Nephron progenitor cell (in vitro differentiated cells): ENCODE measurements at regions not wholly inside any gene's neighbourhood (a gene's known extent, or its start where the extent isn't known, plus 50 kb on each side); places are given as distances from the start of the nearest gene placed in this dataset.

ENCODE experiments used
- DNase-seq: peaks from one replicate; pipeline ENCODE4 v3.0.0; 2021
- H3K27ac Mint-ChIP-seq: 2 replicates; pipeline ENCODE4 v1.8.0; 2021; ENCODE audit warnings: mild to moderate bottlenecking, moderate library complexity, mixed read lengths
- H3K27me3 Mint-ChIP-seq: 2 replicates; pipeline ENCODE4 v1.8.0; 2021; ENCODE audit warnings: mild to moderate bottlenecking, low read depth, mixed read lengths; ENCODE audit not compliant: poor library complexity
- H3K36me3 Mint-ChIP-seq: 2 replicates; pipeline ENCODE4 v1.8.0; 2021; ENCODE audit warnings: low read depth, mixed read lengths
- H3K4me1 Mint-ChIP-seq: 2 replicates; pipeline ENCODE4 v1.8.0; 2021; ENCODE audit warnings: mixed read lengths
- H3K4me3 Mint-ChIP-seq: 2 replicates; pipeline ENCODE4 v1.8.0; 2021; ENCODE audit warnings: mild to moderate bottlenecking, moderate library complexity, mixed read lengths
- H3K9me3 Mint-ChIP-seq: 2 replicates; pipeline ENCODE4 v1.8.0; 2021; ENCODE audit warnings: mild to moderate bottlenecking, moderate library complexity, mixed read lengths
- CTCF ChIP-seq: fragments of 200-600 bp; sonication (generic); IDR thresholded peaks from 2 replicates; pipeline ENCODE4 v1.5.0; 2021; ENCODE audit warnings: antibody characterized with exemption

DNA sequence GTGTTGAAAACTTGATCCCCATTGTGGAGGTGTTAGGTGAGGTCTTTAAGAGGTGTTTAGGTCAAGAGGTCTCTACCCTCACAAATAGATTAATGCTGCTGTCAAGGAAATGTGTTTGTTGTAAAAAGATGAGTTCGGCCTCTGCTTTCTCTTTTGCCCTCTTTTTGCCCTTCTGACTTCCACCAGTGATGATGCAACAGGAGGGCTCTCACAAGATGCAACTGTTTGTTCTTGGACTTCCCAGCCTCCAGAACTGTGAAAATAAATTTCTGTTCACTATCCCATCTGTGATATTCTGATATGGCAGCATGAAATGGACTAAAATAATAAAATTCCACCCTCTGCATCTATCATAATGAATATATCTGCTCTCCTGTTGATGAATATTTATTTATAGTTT, 650.0 kb upstream of the ZNF608 start:
- no peak for DNase-seq
- Mint-ChIP-seq H3K27ac (no peak overlapping the region), H3K4me1 (peaks cover 5% of the 10 kb centered on the region), H3K9me3 (peaks cover 29% of the 10 kb centered on the region), H3K27me3 (no peaks in the 10 kb centered on the region), H3K36me3 (peaks cover 18% of the 10 kb centered on the region), H3K4me3 (no peak overlapping the region)
- no peak for TF ChIP-seq CTCF

DNA sequence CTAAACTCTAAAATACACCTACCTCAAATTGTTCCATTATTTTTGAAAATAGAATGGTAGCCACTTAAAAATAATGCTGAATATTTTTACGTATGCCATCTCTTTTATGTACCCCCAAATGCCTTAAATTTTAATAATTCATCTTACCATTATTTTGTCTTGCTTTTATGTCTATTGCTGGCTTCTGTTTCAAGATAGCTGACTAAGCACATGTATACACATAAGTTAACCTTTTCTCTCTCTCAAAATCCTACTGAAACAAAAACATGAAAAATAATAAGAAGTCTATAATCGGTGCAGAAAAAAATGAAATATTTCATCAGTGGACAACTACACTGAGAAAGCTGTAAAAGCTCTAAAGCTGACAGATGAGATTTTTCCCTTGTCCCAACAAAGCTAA, 652.0 kb upstream of the ZNF608 start:
- peaks cover 15% of the 10 kb centered on the region for H3K4me1 Mint-ChIP-seq
- peaks cover 27% of the 10 kb centered on the region for H3K9me3 Mint-ChIP-seq
- H3K27ac Mint-ChIP-seq = no peak overlapping the region
- no peak for TF ChIP-seq CTCF
- no peak overlapping the region for H3K4me3 Mint-ChIP-seq
- no peak for DNase-seq
- H3K36me3 Mint-ChIP-seq = peaks cover 21% of the 10 kb centered on the region
- no peaks in the 10 kb centered on the region for H3K27me3 Mint-ChIP-seq

GRCh38 chr5:125399885-125400284, 653.4 kb upstream of the ZNF608 start:
- Mint-ChIP-seq H3K4me3 (no peak overlapping the region), H3K4me1 (peaks cover 12% of the 10 kb centered on the region), H3K9me3 (peaks cover 32% of the 10 kb centered on the region), H3K36me3 (peaks cover 28% of the 10 kb centered on the region), H3K27me3 (no peaks in the 10 kb centered on the region), H3K27ac (no peak overlapping the region)
- no peak for DNase-seq
- TF ChIP-seq CTCF = no peak

DNA sequence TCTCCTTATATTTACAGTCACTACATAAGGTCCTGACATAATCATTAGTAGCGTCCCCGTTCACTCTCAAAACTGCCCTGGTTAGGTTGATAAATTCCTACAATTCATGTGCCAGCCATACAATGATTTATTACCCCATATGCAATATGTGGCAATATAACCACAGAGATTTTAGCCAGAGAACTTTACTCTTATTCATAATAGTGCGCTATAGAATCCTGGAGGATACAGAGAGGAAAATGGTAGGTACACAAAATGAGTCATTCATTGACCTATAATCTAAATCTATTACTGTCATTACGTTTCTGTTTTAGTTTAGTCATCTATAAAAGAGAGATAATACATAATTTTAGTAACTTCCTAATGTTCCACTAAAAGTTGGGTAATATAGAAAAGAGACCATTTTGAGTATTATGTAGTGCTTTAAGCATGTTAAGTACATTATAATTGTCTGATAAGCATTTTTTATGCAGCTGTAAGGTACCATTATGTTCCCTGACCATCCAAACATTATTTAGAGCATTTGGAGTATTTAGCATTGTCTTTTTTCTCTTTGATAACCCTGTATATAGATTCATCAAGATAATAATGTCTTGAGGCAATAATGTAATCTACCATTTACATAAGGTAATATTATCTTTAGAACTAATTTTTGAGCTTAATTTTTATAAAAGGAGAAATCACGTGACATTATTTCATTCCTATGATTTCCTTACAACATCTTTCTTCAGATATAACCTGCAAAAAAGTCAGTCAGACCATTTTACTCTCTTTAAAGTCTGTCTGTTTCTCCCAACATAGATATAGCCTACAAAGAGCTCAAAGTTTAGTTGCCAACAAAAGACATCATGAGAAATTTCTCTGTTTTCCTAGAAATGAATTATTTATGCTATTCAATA, 655.5 kb upstream of the ZNF608 start:
- no peaks in the 10 kb centered on the region for H3K27me3 Mint-ChIP-seq
- no peak for DNase-seq
- H3K36me3 Mint-ChIP-seq = peaks cover 35% of the 10 kb centered on the region
- peaks cover 12% of the 10 kb centered on the region for H3K4me1 Mint-ChIP-seq
- H3K9me3 Mint-ChIP-seq = peaks cover 38% of the 10 kb centered on the region
- TF ChIP-seq CTCF = no peak
- no peak overlapping the region for H3K27ac Mint-ChIP-seq
- H3K4me3 Mint-ChIP-seq = no peak overlapping the region

- peaks cover 20% of the 10 kb centered on the region for H3K4me1 Mint-ChIP-seq
- H3K27me3 Mint-ChIP-seq = no peaks in the 10 kb centered on the region
- no peak for TF ChIP-seq CTCF
- H3K9me3 Mint-ChIP-seq = peaks cover 31% of the 10 kb centered on the region
- H3K27ac Mint-ChIP-seq = no peak overlapping the region
- no peak for DNase-seq
- peaks cover 31% of the 10 kb centered on the region for H3K36me3 Mint-ChIP-seq
- no peak overlapping the region for H3K4me3 Mint-ChIP-seq
These were observed 656.3 kb upstream of the ZNF608 start for GRCh38 chr5:125402787-125403186.

DNA sequence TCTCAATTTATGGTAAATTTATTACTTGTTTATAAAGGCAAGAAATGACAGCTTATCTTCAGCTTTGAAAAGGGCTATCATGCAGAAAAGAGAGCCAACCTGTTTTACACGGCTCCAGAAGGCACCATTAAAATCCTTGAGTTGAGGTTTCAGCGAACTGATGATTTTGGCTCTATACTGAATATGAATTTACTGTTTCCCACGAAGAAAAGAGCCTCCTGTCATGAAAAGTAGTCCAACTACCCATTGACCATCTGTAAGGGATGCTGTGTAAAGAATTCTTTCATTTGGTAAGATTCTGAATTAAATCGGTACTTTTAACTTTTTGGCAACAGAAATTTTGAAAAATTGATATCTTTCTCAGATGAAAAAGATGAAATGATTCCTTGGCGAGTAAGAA, 657.6 kb upstream of the ZNF608 start:
- Mint-ChIP-seq H3K4me1 (peaks cover 33% of the 10 kb centered on the region), H3K4me3 (no peak overlapping the region), H3K36me3 (peaks cover 31% of the 10 kb centered on the region), H3K27ac (no peak overlapping the region), H3K9me3 (peaks cover 31% of the 10 kb centered on the region), H3K27me3 (no peaks in the 10 kb centered on the region)
- DNase-seq = no peak
- no peak for TF ChIP-seq CTCF
